KMS-11 (cell line): ENCODE measurements at regions not wholly inside any gene's neighbourhood (a gene's known extent, or its start where the extent isn't known, plus 50 kb on each side); places are given as distances from the start of the nearest gene placed in this dataset.

ENCODE experiments used
- H2AFZ ChIP-seq: fragments of 200-600 bp; sonication (generic); 2 replicates; pipeline ENCODE4 v1.6.1; 2016; ENCODE audit warnings: antibody characterized with exemption, mixed run types, low read depth
- H3K27ac ChIP-seq: fragments of 200-600 bp; sonication (generic); 2 replicates; pipeline ENCODE4 v1.6.1; 2016; ENCODE audit warnings: mild to moderate bottlenecking, mixed run types
- H3K27me3 ChIP-seq: fragments of 200-600 bp; sonication (generic); 2 replicates; pipeline ENCODE4 v1.6.1; 2017; ENCODE audit warnings: mild to moderate bottlenecking, low read depth, mixed run types, moderate library complexity; ENCODE audit not compliant: insufficient read depth
- H3K36me3 ChIP-seq: fragments of 200-600 bp; sonication (generic); 2 replicates; pipeline ENCODE4 v1.6.1; 2017; ENCODE audit warnings: mild to moderate bottlenecking, mixed run types; ENCODE audit not compliant: insufficient read depth
- H3K4me1 ChIP-seq: fragments of 200-600 bp; sonication (generic); 2 replicates; pipeline ENCODE4 v1.6.1; 2016; ENCODE audit warnings: mild to moderate bottlenecking, low read depth, mixed run types; ENCODE audit not compliant: poor library complexity, severe bottlenecking
- H3K4me2 ChIP-seq: fragments of 200-600 bp; sonication (generic); 2 replicates; pipeline ENCODE4 v1.7.0; 2016; ENCODE audit warnings: mild to moderate bottlenecking, mixed run types
- H3K4me3 ChIP-seq: fragments of 200-600 bp; sonication (generic); IDR thresholded peaks from 2 replicates; pipeline ENCODE4 v1.6.1; 2017; ENCODE audit warnings: low read depth, low read length, mixed read lengths; ENCODE audit not compliant: insufficient read depth
- H3K79me2 ChIP-seq: fragments of 200-600 bp; sonication (generic); 2 replicates; pipeline ENCODE4 v1.6.1; 2016; ENCODE audit warnings: low read depth, mixed run types; ENCODE audit not compliant: insufficient read depth
- H3K9ac ChIP-seq: fragments of 200-600 bp; sonication (generic); 2 replicates; pipeline ENCODE4 v1.6.1; 2016; ENCODE audit warnings: mild to moderate bottlenecking, mixed run types
- H4K20me1 ChIP-seq: fragments of 200-600 bp; sonication (generic); 2 replicates; pipeline ENCODE4 v1.6.1; 2016; ENCODE audit warnings: mild to moderate bottlenecking, mixed run types; ENCODE audit not compliant: insufficient read depth
- CTCF ChIP-seq: fragments of 200-600 bp; sonication (generic); conservative IDR thresholded peaks from 2 replicates; pipeline ENCODE4 v1.6.1; 2017; ENCODE audit warnings: low read depth, mild to moderate bottlenecking, antibody characterized with exemption, low read length, moderate library complexity, mixed read lengths

GRCh38 chrX:24410514-24411189 lies 50.2 kb downstream of the SUPT20HL1 start:
- H3K4me2 ChIP-seq, result no peak overlapping the region
- H3K9ac ChIP-seq, result no peak overlapping the region
- no peaks in the 10 kb centered on the region for H3K27me3 ChIP-seq
- no peaks in the 10 kb centered on the region for H3K36me3 ChIP-seq
- H3K79me2 ChIP-seq, result no peaks in the 10 kb centered on the region
- no peak overlapping the region for H2AFZ ChIP-seq
- no peak for TF ChIP-seq CTCF
- peaks cover 46% of the 10 kb centered on the region for H3K4me1 ChIP-seq
- no peak overlapping the region for H3K27ac ChIP-seq
- no peaks in the 10 kb centered on the region for H4K20me1 ChIP-seq
- no peak overlapping the region for H3K4me3 ChIP-seq

- Histone ChIP-seq H3K36me3 (no peaks in the 10 kb centered on the region), H3K27ac (peak overlapping the region; percentile 78), H3K4me3 (no peak overlapping the region), H3K79me2 (no peaks in the 10 kb centered on the region), H3K27me3 (no peaks in the 10 kb centered on the region), H3K4me1 (peaks cover 46% of the 10 kb centered on the region), H3K9ac (peak overlapping the region; percentile 11; the same call in 1 of the 2 replicates), H3K4me2 (peak overlapping the region; percentile 71), H4K20me1 (no peaks in the 10 kb centered on the region), H2AFZ (peak overlapping the region; percentile 53; the same call in 1 of the 2 replicates)
- no peak for TF ChIP-seq CTCF
Measured at GRCh38 chrX:24412637-24413363, 52.3 kb upstream of the PDK3 start.
